ENCODE measurements at regions not wholly inside any gene's neighbourhood (a gene's known extent, or its start where the extent isn't known, plus 50 kb on each side); places are given as distances from the start of the nearest gene placed in this dataset.

DNA sequence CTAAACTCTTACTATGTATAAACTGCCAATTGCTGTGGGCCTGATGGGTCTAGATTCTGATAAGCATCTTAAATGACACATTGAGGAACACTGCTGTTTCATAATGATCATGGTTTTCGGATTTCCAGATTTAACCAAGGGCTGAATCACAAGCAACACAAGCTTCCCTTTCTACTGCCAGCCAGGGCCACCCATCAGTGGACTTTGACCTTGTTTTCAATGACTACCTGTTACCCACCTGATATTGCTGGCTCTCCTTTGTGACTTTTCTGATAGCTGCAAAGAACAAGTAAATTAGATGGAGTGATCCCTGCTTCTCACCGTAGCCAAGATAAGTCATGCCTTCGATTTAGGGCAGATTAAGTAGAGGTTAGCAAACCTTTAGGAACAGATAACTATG, 259.0 kb downstream of the PAX3 start:
- 57 to 73% methylated on average over 3 of the region's 3 CpGs for WGBS, 2 donors
- H3K9me3 ChIP-seq (ENCODE audit: control insufficient read depth in 4 of 4, insufficient read depth in 3 of 4, low read length in 3 of 4): no peaks in the 10 kb centered on the region
- no peak overlapping the region for H3K9ac ChIP-seq (ENCODE audit: insufficient read depth in 1 of 2, low read length in 2 of 2)
- H3K36me3 ChIP-seq (ENCODE audit: control insufficient read depth in 4 of 4, insufficient read depth in 4 of 4, low read length in 4 of 4): no peaks in the 10 kb centered on the region
- TF ChIP-seq, protein P1, sequence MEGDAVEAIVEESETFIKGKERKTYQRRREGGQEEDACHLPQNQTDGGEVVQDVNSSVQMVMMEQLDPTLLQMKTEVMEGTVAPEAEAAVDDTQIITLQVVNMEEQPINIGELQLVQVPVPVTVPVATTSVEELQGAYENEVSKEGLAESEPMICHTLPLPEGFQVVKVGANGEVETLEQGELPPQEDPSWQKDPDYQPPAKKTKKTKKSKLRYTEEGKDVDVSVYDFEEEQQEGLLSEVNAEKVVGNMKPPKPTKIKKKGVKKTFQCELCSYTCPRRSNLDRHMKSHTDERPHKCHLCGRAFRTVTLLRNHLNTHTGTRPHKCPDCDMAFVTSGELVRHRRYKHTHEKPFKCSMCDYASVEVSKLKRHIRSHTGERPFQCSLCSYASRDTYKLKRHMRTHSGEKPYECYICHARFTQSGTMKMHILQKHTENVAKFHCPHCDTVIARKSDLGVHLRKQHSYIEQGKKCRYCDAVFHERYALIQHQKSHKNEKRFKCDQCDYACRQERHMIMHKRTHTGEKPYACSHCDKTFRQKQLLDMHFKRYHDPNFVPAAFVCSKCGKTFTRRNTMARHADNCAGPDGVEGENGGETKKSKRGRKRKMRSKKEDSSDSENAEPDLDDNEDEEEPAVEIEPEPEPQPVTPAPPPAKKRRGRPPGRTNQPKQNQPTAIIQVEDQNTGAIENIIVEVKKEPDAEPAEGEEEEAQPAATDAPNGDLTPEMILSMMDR (IDR thresholded peaks at IDR 0.05; ENCODE audit: control extremely low read depth, extremely low read depth): no peak
- ATAC-seq (ENCODE audit: insufficient read depth, low FRiP score): no peak
- DNase-seq: no peak
- H3K27me3 ChIP-seq (ENCODE audit: control insufficient read depth in 3 of 3, insufficient read depth in 3 of 3, low read length in 2 of 3): peaks cover 0 to 4% (median 0%) of the 10 kb centered on the region in 3 donors
- no peaks in the 10 kb centered on the region for H3K4me1 ChIP-seq (ENCODE audit: control insufficient read depth in 5 of 5, insufficient read depth in 5 of 5, low read length in 5 of 5)
- no peak overlapping the region for H3K27ac ChIP-seq (ENCODE audit: low read depth in 1 of 2, low read length in 1 of 2)
- H3K4me3 ChIP-seq: no peak overlapping the region

DNA sequence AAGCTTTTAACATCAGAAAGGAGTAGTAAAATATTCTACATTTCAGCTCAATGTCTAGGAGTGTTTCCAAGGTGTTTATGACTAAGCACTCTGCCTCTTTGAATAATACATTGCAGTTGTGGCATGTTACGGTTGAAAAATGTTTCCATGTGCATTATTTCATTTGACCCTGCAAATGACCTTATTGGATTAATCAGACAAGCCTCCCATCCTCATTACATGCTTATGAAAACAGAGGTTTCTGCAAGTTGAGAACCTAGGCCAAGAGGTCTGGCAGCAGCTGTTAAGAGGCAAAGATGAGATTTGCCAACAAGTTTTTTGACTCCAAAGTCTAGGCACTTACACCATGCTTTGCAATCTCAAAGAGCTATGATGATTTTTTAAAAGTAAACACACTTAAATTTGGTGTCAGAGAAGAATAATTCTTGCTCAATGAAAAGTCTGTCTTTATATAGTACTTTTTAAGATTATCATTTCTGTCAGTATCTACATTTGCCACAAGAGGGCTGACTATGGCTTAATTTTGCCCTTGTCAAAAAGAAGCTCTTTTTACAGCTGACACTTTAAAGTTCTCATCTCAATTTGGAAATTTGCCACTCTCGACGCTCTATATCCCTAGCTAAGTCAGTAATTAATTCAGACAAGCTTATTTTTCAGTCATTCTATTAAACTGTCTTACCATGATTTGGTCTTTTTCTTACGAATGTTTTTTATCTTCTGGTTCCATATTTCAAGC, 260.6 kb downstream of the PAX3 start:
- H3K9ac ChIP-seq (ENCODE audit: insufficient read depth in 1 of 2, low read length in 2 of 2): no peak overlapping the region

DNA sequence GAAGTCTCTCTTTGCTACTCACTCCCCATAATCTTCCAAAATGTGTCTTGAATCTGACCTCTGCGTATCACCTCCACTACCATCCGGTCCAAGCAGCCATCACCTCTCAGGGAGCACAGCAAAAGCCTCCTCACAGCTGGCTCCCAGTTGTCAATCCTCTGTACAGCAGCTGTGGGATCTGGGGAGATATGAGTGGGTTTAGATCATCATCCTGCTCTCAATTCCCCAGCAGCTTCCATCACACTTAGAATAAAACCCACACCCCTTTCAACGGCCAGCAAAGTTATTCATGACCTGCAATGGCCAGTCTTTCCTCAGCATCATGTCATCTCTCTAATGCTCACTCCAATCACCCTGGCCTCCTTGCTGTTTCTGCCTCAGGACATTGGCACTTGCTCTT, 261.6 kb downstream of the PAX3 start:
- Histone ChIP-seq H3K4me3 (no peak overlapping the region), H3K9ac (ENCODE audit: insufficient read depth in 1 of 2, low read length in 2 of 2) (no peak overlapping the region), H3K4me1 (ENCODE audit: control insufficient read depth in 5 of 5, insufficient read depth in 5 of 5, low read length in 5 of 5) (peaks cover 0 to 2% (median 0%) of the 10 kb centered on the region in 5 donors), H3K27ac (ENCODE audit: low read depth in 1 of 2, low read length in 1 of 2) (no peak overlapping the region), H3K36me3 (ENCODE audit: control insufficient read depth in 4 of 4, insufficient read depth in 4 of 4, low read length in 4 of 4) (no peaks in the 10 kb centered on the region), H3K9me3 (ENCODE audit: control insufficient read depth in 4 of 4, insufficient read depth in 3 of 4, low read length in 3 of 4) (peaks cover 0 to 2% (median 0%) of the 10 kb centered on the region in 4 donors), H3K27me3 (ENCODE audit: control insufficient read depth in 3 of 3, insufficient read depth in 3 of 3, low read length in 2 of 3) (peaks cover 0 to 4% (median 0%) of the 10 kb centered on the region in 3 donors)
- DNase-seq (no peak), ATAC-seq (ENCODE audit: insufficient read depth, low FRiP score) (no peak)
- WGBS, 2 donors: 78 to 87% methylated on average over 3 of the region's 3 CpGs
- TF ChIP-seq, protein P1 (IDR thresholded peaks at IDR 0.05; ENCODE audit: control extremely low read depth, extremely low read depth): no peak

More for the DNA sequence above, 260.6 kb downstream of the PAX3 start:
- Histone ChIP-seq H3K9me3 (ENCODE audit: control insufficient read depth in 4 of 4, insufficient read depth in 3 of 4, low read length in 3 of 4) (peaks cover 0 to 1% (median 0%) of the 10 kb centered on the region in 4 donors), H3K4me3 (no peak overlapping the region), H3K27me3 (ENCODE audit: control insufficient read depth in 3 of 3, insufficient read depth in 3 of 3, low read length in 2 of 3) (peaks cover 0 to 4% (median 0%) of the 10 kb centered on the region in 3 donors), H3K4me1 (ENCODE audit: control insufficient read depth in 5 of 5, insufficient read depth in 5 of 5, low read length in 5 of 5) (peaks cover 0 to under 1% (median 0%) of the 10 kb centered on the region in 5 donors), H3K36me3 (ENCODE audit: control insufficient read depth in 4 of 4, insufficient read depth in 4 of 4, low read length in 4 of 4) (no peaks in the 10 kb centered on the region), H3K27ac (ENCODE audit: low read depth in 1 of 2, low read length in 1 of 2) (no peak overlapping the region)
- DNase-seq (peak in 2 of 3 donors; percentile 24 to 45), ATAC-seq (ENCODE audit: insufficient read depth, low FRiP score) (no peak)
- TF ChIP-seq, protein P1 (IDR thresholded peaks at IDR 0.05; ENCODE audit: control extremely low read depth, extremely low read depth): no peak
- 45 to 61% methylated on average over 4 of the region's 4 CpGs for WGBS, 2 donors

All from lung (tissue), 11 donors.